H1 (cell line): ENCODE measurements at regions not wholly inside any gene's neighbourhood (a gene's known extent, or its start where the extent isn't known, plus 50 kb on each side); places are given as distances from the start of the nearest gene placed in this dataset.

ENCODE experiments used
- CTCF ChIP-seq, 3 experiments: IDR thresholded peaks; 1 replicate in 2 of 3; 2 replicates in 1 of 3; pipeline versions ENCODE4 v1.5.1 to v1.6.1; 2011; ENCODE audit warnings: low read length in 3 of 3, mild to moderate bottlenecking in 3 of 3, inconsistent platforms in 2 of 3, low read depth in 1 of 3, moderate library complexity in 1 of 3; ENCODE audit not compliant: insufficient read depth in 1 of 3; ENCODE audit errors: control extremely low read depth in 1 of 3
- EP300 ChIP-seq, 2 experiments: IDR thresholded peaks; 1 replicate in 1 of 2; 2 replicates in 1 of 2; pipeline ENCODE4 v1.6.1; 2011 to 2012; ENCODE audit warnings: low read depth in 2 of 2, low read length in 2 of 2, mild to moderate bottlenecking in 2 of 2, borderline replicate concordance in 1 of 2, inconsistent platforms in 1 of 2, moderate library complexity in 1 of 2
- EZH2 ChIP-seq: fragments of 200-600 bp; sonication (generic); IDR thresholded peaks from 2 replicates; pipeline ENCODE4 v1.7.1; 2012; ENCODE audit warnings: low read depth, mild to moderate bottlenecking, moderate library complexity, low read length, inconsistent platforms; ENCODE audit not compliant: severe bottlenecking
- POLR2AphosphoS5 ChIP-seq: IDR thresholded peaks from 2 replicates; pipeline ENCODE4 v1.6.1; 2011; ENCODE audit warnings: low read depth, low read length
- SIN3A ChIP-seq, 2 experiments: IDR thresholded peaks in 1 of 2; conservative IDR thresholded peaks in 1 of 2; 2 replicates each; pipeline ENCODE4 v1.6.1; 2011 to 2012; ENCODE audit warnings: low read length in 2 of 2, improper control_type of control experiment in 1 of 2, low read depth in 1 of 2, mild to moderate bottlenecking in 1 of 2
- SIRT6 ChIP-seq: IDR thresholded peaks from one replicate; pipeline ENCODE4 v1.7.1; 2012; ENCODE audit warnings: low read length, inconsistent platforms
- SRF ChIP-seq: IDR thresholded peaks from 2 replicates; pipeline ENCODE4 v1.6.1; 2011; ENCODE audit warnings: mild to moderate bottlenecking, low read depth, low read length, moderate library complexity
- TAF7 ChIP-seq: optimal IDR thresholded peaks from 2 replicates; pipeline ENCODE3; 2011; ENCODE audit warnings: low read depth, mild to moderate bottlenecking, inconsistent platforms, low read length, moderate library complexity, borderline replicate concordance
- ZNF274 ChIP-seq: IDR thresholded peaks from 2 replicates; pipeline ENCODE4 v1.7.0; 2012; ENCODE audit warnings: low read length, borderline replicate concordance; ENCODE audit errors: extremely low read depth

GRCh38 chr14:97832776-97833175 lies 1035.6 kb downstream of the VRK1 start:
- TF ChIP-seq SIRT6: no peak
- TF ChIP-seq TAF7: no peak
- no peak for TF ChIP-seq POLR2AphosphoS5
- no peak for TF ChIP-seq SIN3A (conservative IDR thresholded peaks at IDR 0.05 in 1 of 2, IDR thresholded peaks at IDR 0.05 in 1 of 2; ENCODE audit: low read depth in 1 of 2, low read length in 2 of 2)
- TF ChIP-seq SRF: no peak
- no peak for TF ChIP-seq EZH2
- no peak for TF ChIP-seq EP300 (IDR thresholded peaks at IDR 0.05; ENCODE audit: borderline replicate concordance in 1 of 2, low read depth in 2 of 2, low read length in 2 of 2)
- TF ChIP-seq ZNF274: no peak
- no peak for TF ChIP-seq CTCF (IDR thresholded peaks at IDR 0.05; ENCODE audit: control extremely low read depth in 1 of 3, insufficient read depth in 1 of 3, low read depth in 1 of 3, low read length in 3 of 3)
